ENCODE measurements at regions not wholly inside any gene's neighbourhood (a gene's known extent, or its start where the extent isn't known, plus 50 kb on each side); places are given as distances from the start of the nearest gene placed in this dataset.

DNA sequence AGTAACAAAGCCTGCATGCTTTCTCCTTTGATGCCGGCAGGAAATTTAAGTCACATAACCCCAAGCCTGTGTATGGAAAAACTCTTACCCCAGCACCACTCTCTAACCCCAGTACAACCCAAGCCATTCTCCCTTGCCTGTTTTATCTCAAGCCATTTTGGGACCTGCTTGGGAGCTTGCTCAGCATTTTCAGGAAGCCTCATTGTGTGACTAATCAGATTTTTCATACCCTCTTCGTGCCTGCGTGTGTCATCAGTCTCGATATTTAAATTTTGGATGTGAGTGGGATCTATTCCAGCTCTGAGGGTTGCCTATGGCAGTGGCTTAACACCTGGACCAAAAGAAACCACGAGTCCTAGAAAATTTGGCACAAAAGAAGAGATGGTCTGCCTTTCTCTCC, 426.2 kb downstream of the SQOR start:
- TF ChIP-seq, protein P1, sequence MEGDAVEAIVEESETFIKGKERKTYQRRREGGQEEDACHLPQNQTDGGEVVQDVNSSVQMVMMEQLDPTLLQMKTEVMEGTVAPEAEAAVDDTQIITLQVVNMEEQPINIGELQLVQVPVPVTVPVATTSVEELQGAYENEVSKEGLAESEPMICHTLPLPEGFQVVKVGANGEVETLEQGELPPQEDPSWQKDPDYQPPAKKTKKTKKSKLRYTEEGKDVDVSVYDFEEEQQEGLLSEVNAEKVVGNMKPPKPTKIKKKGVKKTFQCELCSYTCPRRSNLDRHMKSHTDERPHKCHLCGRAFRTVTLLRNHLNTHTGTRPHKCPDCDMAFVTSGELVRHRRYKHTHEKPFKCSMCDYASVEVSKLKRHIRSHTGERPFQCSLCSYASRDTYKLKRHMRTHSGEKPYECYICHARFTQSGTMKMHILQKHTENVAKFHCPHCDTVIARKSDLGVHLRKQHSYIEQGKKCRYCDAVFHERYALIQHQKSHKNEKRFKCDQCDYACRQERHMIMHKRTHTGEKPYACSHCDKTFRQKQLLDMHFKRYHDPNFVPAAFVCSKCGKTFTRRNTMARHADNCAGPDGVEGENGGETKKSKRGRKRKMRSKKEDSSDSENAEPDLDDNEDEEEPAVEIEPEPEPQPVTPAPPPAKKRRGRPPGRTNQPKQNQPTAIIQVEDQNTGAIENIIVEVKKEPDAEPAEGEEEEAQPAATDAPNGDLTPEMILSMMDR (IDR thresholded peaks at IDR 0.05) = no peak
- no peak for TF ChIP-seq POLR2A (IDR thresholded peaks at IDR 0.05)
- DNase-seq (ENCODE audit: low spot score in 2 of 2) = no peak
- 80 to 85% methylated on average over 5 of the region's 5 CpGs for WGBS, 2 donors
- H3K4me3 ChIP-seq (ENCODE audit: low read depth, poor library complexity, severe bottlenecking) = no peak overlapping the region
- intact Hi-C loops (cut with DNase I; ENCODE audit: low total_unique reads) = no loop called here

DNA sequence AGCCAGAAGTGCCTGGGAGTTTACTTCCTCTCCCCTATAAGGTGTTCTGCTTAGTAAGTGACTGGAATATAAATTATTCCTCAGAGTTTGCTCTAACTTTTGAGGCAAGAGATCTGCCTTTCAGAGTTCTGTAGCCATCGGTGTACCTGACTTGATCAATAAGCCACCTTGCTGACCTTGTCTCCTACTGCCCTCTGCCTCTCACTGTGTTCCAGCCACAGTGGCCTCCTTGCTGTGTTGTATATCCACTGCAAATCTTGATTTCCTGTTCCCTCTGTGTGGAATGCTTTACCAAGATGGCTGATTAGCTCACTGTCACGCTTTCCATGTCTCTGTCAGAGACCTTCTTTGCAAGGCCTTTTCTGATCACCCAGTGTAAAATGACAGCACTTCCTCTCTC, 442.4 kb downstream of the SQOR start:
- no peak for DNase-seq (ENCODE audit: low spot score in 2 of 2)
- H3K4me3 ChIP-seq (ENCODE audit: low read depth, poor library complexity, severe bottlenecking) = no peak overlapping the region
- no peak for TF ChIP-seq POLR2A (IDR thresholded peaks at IDR 0.05)
- TF ChIP-seq, protein P1 (IDR thresholded peaks at IDR 0.05) = no peak
- 85 to 90% methylated on average over 2 of the region's 2 CpGs for WGBS, 2 donors
- intact Hi-C loops (cut with DNase I; ENCODE audit: low total_unique reads) = no loop called here

GRCh38 chr15:46079046-46079445, 444.2 kb downstream of the SQOR start:
- DNase-seq (ENCODE audit: low spot score in 2 of 2) = no peak
- H3K4me3 ChIP-seq (ENCODE audit: low read depth, poor library complexity, severe bottlenecking) = no peak overlapping the region
- TF ChIP-seq POLR2A (IDR thresholded peaks at IDR 0.05) = no peak
- TF ChIP-seq, protein P1 (IDR thresholded peaks at IDR 0.05) = no peak
- 91 to 95% methylated on average over 3 of the region's 3 CpGs for WGBS, 2 donors
- intact Hi-C loops (cut with DNase I; ENCODE audit: low total_unique reads) = no loop called here

- DNase-seq (ENCODE audit: low spot score in 2 of 2) = no peak
- intact Hi-C loops (cut with DNase I; ENCODE audit: low total_unique reads) = no loop called here
- no peak for TF ChIP-seq POLR2A (IDR thresholded peaks at IDR 0.05)
- TF ChIP-seq, protein P1 (IDR thresholded peaks at IDR 0.05) = no peak
- WGBS, 2 donors = 23% methylated on average over 7 of the region's 7 CpGs
- no peak overlapping the region for H3K4me3 ChIP-seq (ENCODE audit: low read depth, poor library complexity, severe bottlenecking)
Measured at GRCh38 chr15:46080016-46080415, 445.2 kb downstream of the SQOR start.

DNA sequence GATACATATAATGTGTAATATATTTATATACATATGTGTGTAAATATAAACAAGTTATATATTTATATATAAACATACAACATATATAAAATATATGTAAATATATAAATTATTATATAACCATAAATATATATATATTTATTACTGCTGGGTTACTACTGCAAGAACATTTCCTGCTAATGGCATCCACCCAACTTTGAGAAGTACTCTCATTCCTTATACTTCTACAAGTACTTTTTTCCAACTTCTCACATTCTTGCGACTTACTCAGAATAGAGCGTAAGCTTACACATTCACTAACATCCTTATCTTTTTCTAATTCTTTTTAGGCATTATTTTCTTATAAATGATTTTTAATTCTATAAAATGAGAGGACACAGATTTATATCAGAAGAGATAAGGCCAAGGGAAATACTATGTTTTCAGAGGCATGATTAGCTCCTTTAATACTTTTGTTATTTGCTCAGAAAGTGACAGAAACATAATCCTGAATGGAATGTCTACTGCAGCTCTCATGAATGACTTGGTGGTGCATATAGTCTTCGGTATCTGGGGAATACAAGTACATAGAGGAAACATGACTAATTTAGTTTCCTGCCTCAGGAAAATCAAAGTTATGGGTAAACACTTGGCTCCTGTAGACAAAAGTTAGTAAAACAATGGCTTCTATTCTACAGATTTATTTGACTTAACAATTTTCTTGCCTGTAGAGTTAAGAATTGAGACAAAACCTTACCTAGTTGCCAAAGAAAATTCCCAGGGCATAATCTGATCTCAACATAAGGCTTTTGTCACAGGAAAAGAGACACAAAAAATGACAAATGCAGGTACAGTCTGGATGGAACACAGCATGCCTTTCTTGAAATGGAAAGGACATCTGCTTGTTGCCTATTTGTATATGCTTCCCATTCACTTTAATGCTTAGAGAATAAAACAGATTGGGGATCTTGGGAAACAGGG, 453.9 kb downstream of the SQOR start:
- WGBS, 2 donors = 75 to 76% methylated on average over 3 of the region's 3 CpGs
- no peak for TF ChIP-seq POLR2A (IDR thresholded peaks at IDR 0.05)
- TF ChIP-seq, protein P1 (IDR thresholded peaks at IDR 0.05) = no peak
- no peak for DNase-seq (ENCODE audit: low spot score in 2 of 2)
- H3K4me3 ChIP-seq (ENCODE audit: low read depth, poor library complexity, severe bottlenecking) = no peak overlapping the region
- intact Hi-C loops (cut with DNase I; ENCODE audit: low total_unique reads) = no loop called here

Data from lower leg skin (tissue), 4 donors.